ENCODE measurements at regions not wholly inside any gene's neighbourhood (a gene's known extent, or its start where the extent isn't known, plus 50 kb on each side); places are given as distances from the start of the nearest gene placed in this dataset.

GRCh38 chr1:234536741-234537140, 57.8 kb upstream of the TARBP1 start:
- no peak for DNase-seq (ENCODE audit: low read depth)

- no peak for DNase-seq (ENCODE audit: low read depth)
Measured at GRCh38 chr1:234535763-234536515, 57.0 kb upstream of the TARBP1 start.

GRCh38 chr1:234535218-234535617, 56.2 kb upstream of the TARBP1 start:
- DNase-seq (ENCODE audit: low read depth): no peak

- DNase-seq (ENCODE audit: low read depth): no peak
Measured at GRCh38 chr1:234533975-234534876, 55.2 kb upstream of the TARBP1 start.

- DNase-seq (ENCODE audit: low read depth): no peak
Measured at GRCh38 chr1:234533034-234533891, 54.3 kb upstream of the TARBP1 start.

GRCh38 chr1:234532503-234532922, 53.5 kb upstream of the TARBP1 start:
- DNase-seq (ENCODE audit: low read depth): no peak

GRCh38 chr1:234531151-234531635, 52.2 kb upstream of the TARBP1 start:
- no peak for DNase-seq (ENCODE audit: low read depth)

GRCh38 chr1:234530672-234531071, 51.7 kb upstream of the TARBP1 start:
- DNase-seq (ENCODE audit: low read depth): no peak

GRCh38 chr1:234529950-234530237, 50.9 kb upstream of the TARBP1 start:
- no peak for DNase-seq (ENCODE audit: low read depth)

- no peak for DNase-seq (ENCODE audit: low read depth)
Measured at GRCh38 chr1:234529095-234529949, 50.3 kb upstream of the TARBP1 start.

Data from stimulated activated CD4-positive, alpha-beta T cell treated with anti-CD3 and anti-CD28 coated beads, Interleukin-2, amount 100 ng/mL, for 4 hours (primary cell).